CD14-positive monocyte (primary cell): ENCODE measurements at regions not wholly inside any gene's neighbourhood (a gene's known extent, or its start where the extent isn't known, plus 50 kb on each side); places are given as distances from the start of the nearest gene placed in this dataset.

ENCODE experiments used
- DNase-seq, 3 donors: peaks; one replicate each; pipeline ENCODE4 v3.0.0-alpha.2; 2011 to 2022
- H2AFZ ChIP-seq: 2 replicates; pipeline ENCODE4 v1.6.0; 2012; ENCODE audit warnings: mild to moderate bottlenecking, low read depth, low read length, inconsistent platforms; ENCODE audit not compliant: insufficient read depth, poor library complexity, severe bottlenecking
- H3K27ac ChIP-seq, 2 donors: 1 replicate in 1 of 2; 2 replicates in 1 of 2; pipeline ENCODE4 v1.5.1; 2012 to 2013; ENCODE audit warnings: low read length in 2 of 2, control low read depth in 1 of 2, inconsistent platforms in 1 of 2, low read depth in 1 of 2, mild to moderate bottlenecking in 1 of 2
- H3K27me3 ChIP-seq, 2 donors: one replicate each; pipeline versions ENCODE4 v1.6.0 to v1.6.1; 2011 to 2013; ENCODE audit warnings: low read length in 2 of 2; ENCODE audit not compliant: control insufficient read depth in 2 of 2, insufficient read depth in 2 of 2
- H3K36me3 ChIP-seq, 2 donors: replicated peaks in 1 of 2; 1 replicate in 1 of 2; 2 replicates in 1 of 2; pipeline versions ENCODE4 v1.5.1 to v1.6.1; 2012 to 2013; ENCODE audit warnings: low read length in 2 of 2, control low read depth in 1 of 2, inconsistent platforms in 1 of 2, mild to moderate bottlenecking in 1 of 2; ENCODE audit not compliant: insufficient read depth in 2 of 2, control insufficient read depth in 1 of 2
- H3K4me1 ChIP-seq, 2 donors: 1 replicate in 1 of 2; 2 replicates in 1 of 2; pipeline versions ENCODE4 v1.5.1 to v1.6.1; 2012 to 2013; ENCODE audit warnings: low read length in 2 of 2, control low read depth in 1 of 2, inconsistent platforms in 1 of 2, mild to moderate bottlenecking in 1 of 2, moderate library complexity in 1 of 2; ENCODE audit not compliant: insufficient read depth in 2 of 2, control insufficient read depth in 1 of 2
- H3K4me2 ChIP-seq: replicated peaks from 2 replicates; pipeline ENCODE3; 2012; ENCODE audit warnings: low read length, moderate library complexity, mild to moderate bottlenecking; ENCODE audit not compliant: poor library complexity, severe bottlenecking; ENCODE audit errors: extremely low read depth
- H3K4me3 ChIP-seq, 3 experiments: fragments of 200-600 bp in 1 of 3; sonication (generic) in 1 of 3; replicated peaks in 1 of 3; 1 replicate in 2 of 3; 2 replicates in 1 of 3; pipeline ENCODE4 v1.5.1; 2011 to 2013; ENCODE audit warnings: low read length in 3 of 3, mild to moderate bottlenecking in 3 of 3, control low read depth in 2 of 3, low read depth in 2 of 3, inconsistent platforms in 1 of 3, moderate library complexity in 1 of 3
- H3K79me2 ChIP-seq: 2 replicates; pipeline ENCODE4 v1.6.0; 2012; ENCODE audit warnings: mild to moderate bottlenecking, control low read depth, inconsistent platforms, low read length, moderate library complexity; ENCODE audit not compliant: insufficient read depth
- H3K9ac ChIP-seq: 2 replicates; pipeline ENCODE4 v1.6.0; 2017; ENCODE audit warnings: low read length, mild to moderate bottlenecking; ENCODE audit not compliant: insufficient read depth, poor library complexity, severe bottlenecking
- H3K9me3 ChIP-seq, 2 donors: replicated peaks in 1 of 2; 1 replicate in 1 of 2; 2 replicates in 1 of 2; pipeline versions ENCODE4 v1.5.1 to v1.6.1; 2012 to 2013; ENCODE audit warnings: low read length in 2 of 2, control low read depth in 1 of 2; ENCODE audit not compliant: control insufficient read depth in 1 of 2, insufficient read depth in 1 of 2
- H4K20me1 ChIP-seq: 2 replicates; pipeline ENCODE4 v1.6.0; 2012; ENCODE audit warnings: mild to moderate bottlenecking, low read length, control low read depth, moderate library complexity; ENCODE audit not compliant: insufficient read depth
- H3K27ac Mint-ChIP-seq, 7 donors: one replicate each; pipeline ENCODE4 v1.8.0; 2020; ENCODE audit warnings: mild to moderate bottlenecking in 7 of 7, mixed read lengths in 7 of 7, moderate library complexity in 6 of 7, inconsistent platforms in 2 of 7
- H3K27me3 Mint-ChIP-seq, 3 donors: one replicate each; pipeline ENCODE4 v1.8.0; 2021 to 2022; ENCODE audit warnings: low read depth in 3 of 3, mild to moderate bottlenecking in 3 of 3, mixed read lengths in 3 of 3, moderate library complexity in 3 of 3, inconsistent platforms in 1 of 3
- H3K36me3 Mint-ChIP-seq, 2 donors: one replicate each; pipeline ENCODE4 v1.8.0; 2020; ENCODE audit warnings: mixed read lengths in 2 of 2, inconsistent platforms in 1 of 2, mild to moderate bottlenecking in 1 of 2
- H3K4me1 Mint-ChIP-seq: one replicate; pipeline ENCODE4 v1.8.0; 2020; ENCODE audit warnings: mild to moderate bottlenecking, mixed read lengths
- H3K4me3 Mint-ChIP-seq, 2 donors: one replicate each; pipeline ENCODE4 v1.8.0; 2020; ENCODE audit warnings: mild to moderate bottlenecking in 2 of 2, mixed read lengths in 2 of 2, moderate library complexity in 1 of 2
- H3K9me3 Mint-ChIP-seq, 7 donors: one replicate each; pipeline ENCODE4 v1.8.0; 2020 to 2022; ENCODE audit warnings: mixed read lengths in 7 of 7, mild to moderate bottlenecking in 6 of 7, moderate library complexity in 6 of 7, inconsistent platforms in 2 of 7
- CTCF ChIP-seq: fragments of 200-600 bp; IDR thresholded peaks from one replicate; pipeline ENCODE4 v1.8.0; 2022; ENCODE audit warnings: antibody characterized with exemption, mild to moderate bottlenecking
- WGBS: methylation state at CpG from one replicate; pipeline ENCODE4 v1.1.5; 2013; ENCODE audit warnings: missing lambda C conversion rate; ENCODE audit not compliant: insufficient coverage; 5-methylcytosine and 5-hydroxymethylcytosine counted together
- intact Hi-C, 2 donors: fragments of 100-400 bp; cut with micrococcal nuclease; formaldehyde crosslinking; loops; one replicate each; pipeline versions ENCODE4 v1.15.0 to v1.15.1; 2023

- Histone ChIP-seq H3K4me2 (no peak overlapping the region), H3K4me1 (no peaks in the 10 kb centered on the region), H4K20me1 (no peaks in the 10 kb centered on the region), H3K27me3 (no peaks in the 10 kb centered on the region), H3K36me3 (no peaks in the 10 kb centered on the region), H3K79me2 (no peaks in the 10 kb centered on the region), H3K4me3 (no peak overlapping the region), H3K27ac (no peak overlapping the region), H3K9ac (no peak overlapping the region), H3K9me3 (no peaks in the 10 kb centered on the region), H2AFZ (no peak overlapping the region)
- intact Hi-C loops = no loop called here
- Mint-ChIP-seq H3K4me1 (no peaks in the 10 kb centered on the region), H3K9me3 (peaks cover 0 to 2% (median 0%) of the 10 kb centered on the region in 7 donors), H3K27ac (no peak overlapping the region), H3K27me3 (peaks cover under 1 to 10% (median 4%) of the 10 kb centered on the region in 3 donors), H3K4me3 (no peak overlapping the region), H3K36me3 (no peaks in the 10 kb centered on the region)
- 91% methylated on average over 4 of the region's 7 CpGs for WGBS
- DNase-seq = no peak
- TF ChIP-seq CTCF = no peak
Measured at GRCh38 chr20:59411589-59411988, 111.2 kb downstream of the EDN3 start.

- Mint-ChIP-seq H3K4me1 (no peaks in the 10 kb centered on the region), H3K9me3 (peaks cover 0 to 2% (median 0%) of the 10 kb centered on the region in 7 donors)
- no peak overlapping the region for H3K27ac ChIP-seq
Measured at GRCh38 chr20:59412181-59412580, 111.8 kb downstream of the EDN3 start.

More at GRCh38 chr20:59412181-59412580, 111.8 kb downstream of the EDN3 start:
- Mint-ChIP-seq H3K4me3 (no peak overlapping the region), H3K27me3 (peaks cover 0 to 10% (median 8%) of the 10 kb centered on the region in 3 donors), H3K36me3 (no peaks in the 10 kb centered on the region), H3K27ac (no peak overlapping the region)
- intact Hi-C loops = no loop called here
- no peak overlapping the region for H2AFZ ChIP-seq
- no peaks in the 10 kb centered on the region for H3K9me3 ChIP-seq
- H3K27me3 ChIP-seq = no peaks in the 10 kb centered on the region
- no peaks in the 10 kb centered on the region for H4K20me1 ChIP-seq
- no peaks in the 10 kb centered on the region for H3K79me2 ChIP-seq
- no peak overlapping the region for H3K4me2 ChIP-seq
- DNase-seq = no peak
- H3K9ac ChIP-seq = no peak overlapping the region
- no peaks in the 10 kb centered on the region for H3K4me1 ChIP-seq
- H3K36me3 ChIP-seq = no peaks in the 10 kb centered on the region
- no peak overlapping the region for H3K4me3 ChIP-seq
- TF ChIP-seq CTCF = no peak
- WGBS = 90% methylated on average over 2 of the region's 6 CpGs
